Parathyroid adenoma (tissue), 2 donors: ENCODE measurements at regions not wholly inside any gene's neighbourhood (a gene's known extent, or its start where the extent isn't known, plus 50 kb on each side); places are given as distances from the start of the nearest gene placed in this dataset.

Experiments
- H2AFZ ChIP-seq: fragments of 300-600 bp; sonication (generic); one replicate; pipeline ENCODE4 v1.7.0; 2017; ENCODE audit warnings: antibody characterized with exemption, mild to moderate bottlenecking
- H3K27ac ChIP-seq: fragments of 300-600 bp; sonication (generic); one replicate; pipeline ENCODE4 v1.7.0; 2017
- H3K27me3 ChIP-seq: fragments of 300-600 bp; sonication (generic); one replicate; pipeline ENCODE4 v1.7.0; 2017; ENCODE audit warnings: low read length; ENCODE audit not compliant: control insufficient read depth, insufficient read depth
- H3K36me3 ChIP-seq: fragments of 300-600 bp; sonication (generic); one replicate; pipeline ENCODE4 v1.7.0; 2017; ENCODE audit warnings: low read length; ENCODE audit not compliant: control insufficient read depth, insufficient read depth
- H3K4me1 ChIP-seq: fragments of 300-600 bp; sonication (generic); one replicate; pipeline ENCODE4 v1.7.0; 2017; ENCODE audit warnings: control low read depth
- H3K4me2 ChIP-seq: fragments of 300-600 bp; sonication (generic); one replicate; pipeline ENCODE4 v1.7.0; 2017; ENCODE audit warnings: low read length
- H3K4me3 ChIP-seq: fragments of 300-600 bp; sonication (generic); one replicate; pipeline ENCODE4 v1.7.0; 2017; ENCODE audit warnings: low read depth, low read length
- H3K79me2 ChIP-seq: fragments of 300-600 bp; sonication (generic); one replicate; pipeline ENCODE4 v1.7.0; 2017; ENCODE audit warnings: control low read depth
- H3K9ac ChIP-seq: fragments of 300-600 bp; sonication (generic); one replicate; pipeline ENCODE4 v1.7.0; 2017; ENCODE audit warnings: mild to moderate bottlenecking
- H3K9me3 ChIP-seq: fragments of 300-600 bp; sonication (generic); one replicate; pipeline ENCODE4 v1.7.0; 2017; ENCODE audit warnings: low read length; ENCODE audit not compliant: control insufficient read depth
- TF ChIP-seq, protein P1 (sequence below): fragments of 300-600 bp; sonication (generic); IDR thresholded peaks from one replicate; pipeline ENCODE4 v1.7.0; 2017; ENCODE audit warnings: antibody characterized with exemption, mild to moderate bottlenecking
- donor health status: primary hyperparathyroidism.

DNA sequence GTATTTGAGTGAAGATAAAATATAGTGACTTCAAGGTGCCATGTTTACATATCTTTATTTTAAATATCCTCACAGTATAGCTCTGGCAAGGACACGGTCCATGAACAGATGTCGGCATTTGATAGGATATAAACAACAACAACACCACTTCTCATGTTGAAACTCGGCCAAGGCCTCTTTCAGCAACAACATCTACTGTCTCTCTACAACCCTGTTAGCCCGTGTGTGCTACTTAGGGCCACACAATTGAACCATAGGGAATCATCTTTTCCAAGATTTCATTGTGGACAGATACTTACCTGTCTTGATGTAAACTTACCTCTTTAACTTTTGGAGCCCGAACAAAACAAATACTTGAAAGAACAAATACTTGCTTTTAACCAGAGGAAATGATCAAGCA, 168.7 kb upstream of the SSTR1 start:
- TF ChIP-seq, protein P1, sequence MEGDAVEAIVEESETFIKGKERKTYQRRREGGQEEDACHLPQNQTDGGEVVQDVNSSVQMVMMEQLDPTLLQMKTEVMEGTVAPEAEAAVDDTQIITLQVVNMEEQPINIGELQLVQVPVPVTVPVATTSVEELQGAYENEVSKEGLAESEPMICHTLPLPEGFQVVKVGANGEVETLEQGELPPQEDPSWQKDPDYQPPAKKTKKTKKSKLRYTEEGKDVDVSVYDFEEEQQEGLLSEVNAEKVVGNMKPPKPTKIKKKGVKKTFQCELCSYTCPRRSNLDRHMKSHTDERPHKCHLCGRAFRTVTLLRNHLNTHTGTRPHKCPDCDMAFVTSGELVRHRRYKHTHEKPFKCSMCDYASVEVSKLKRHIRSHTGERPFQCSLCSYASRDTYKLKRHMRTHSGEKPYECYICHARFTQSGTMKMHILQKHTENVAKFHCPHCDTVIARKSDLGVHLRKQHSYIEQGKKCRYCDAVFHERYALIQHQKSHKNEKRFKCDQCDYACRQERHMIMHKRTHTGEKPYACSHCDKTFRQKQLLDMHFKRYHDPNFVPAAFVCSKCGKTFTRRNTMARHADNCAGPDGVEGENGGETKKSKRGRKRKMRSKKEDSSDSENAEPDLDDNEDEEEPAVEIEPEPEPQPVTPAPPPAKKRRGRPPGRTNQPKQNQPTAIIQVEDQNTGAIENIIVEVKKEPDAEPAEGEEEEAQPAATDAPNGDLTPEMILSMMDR: no peak
- Histone ChIP-seq H3K9ac (no peak overlapping the region), H3K4me1 (no peaks in the 10 kb centered on the region), H3K79me2 (no peaks in the 10 kb centered on the region), H3K36me3 (no peaks in the 10 kb centered on the region), H3K9me3 (no peaks in the 10 kb centered on the region), H3K4me2 (no peak overlapping the region), H3K27ac (no peak overlapping the region), H2AFZ (no peak overlapping the region), H3K27me3 (no peaks in the 10 kb centered on the region), H3K4me3 (no peak overlapping the region)

- Histone ChIP-seq H3K36me3 (no peaks in the 10 kb centered on the region), H3K9me3 (no peaks in the 10 kb centered on the region), H2AFZ (no peak overlapping the region), H3K79me2 (no peaks in the 10 kb centered on the region), H3K27me3 (no peaks in the 10 kb centered on the region), H3K4me1 (no peaks in the 10 kb centered on the region), H3K4me2 (no peak overlapping the region), H3K4me3 (no peak overlapping the region), H3K9ac (no peak overlapping the region), H3K27ac (no peak overlapping the region)
- TF ChIP-seq, protein P1: no peak
Measured at GRCh38 chr14:38039496-38039895, 168.2 kb upstream of the SSTR1 start.

DNA sequence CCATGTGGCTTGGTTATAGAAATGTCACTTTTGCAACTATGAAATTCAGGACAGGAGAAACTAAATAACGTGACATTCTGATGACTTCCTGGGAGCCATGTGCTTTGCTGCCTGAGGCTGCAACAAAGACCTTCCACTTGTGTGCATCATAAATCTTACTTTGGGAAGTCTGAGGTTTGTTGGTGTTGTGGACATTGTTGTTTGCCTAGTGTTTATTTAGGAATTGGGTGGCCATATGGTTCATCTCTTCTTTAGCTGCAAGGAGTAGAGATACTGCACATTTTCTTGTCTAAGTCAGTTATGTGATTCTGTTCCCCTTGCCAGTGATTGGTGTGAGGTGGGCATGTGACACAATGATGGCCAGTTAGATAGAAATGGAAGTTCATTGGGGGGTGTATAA, 167.3 kb upstream of the SSTR1 start:
- Histone ChIP-seq H3K27me3 (no peaks in the 10 kb centered on the region), H3K4me2 (no peak overlapping the region), H2AFZ (no peak overlapping the region), H3K27ac (no peak overlapping the region), H3K36me3 (no peaks in the 10 kb centered on the region), H3K4me1 (no peaks in the 10 kb centered on the region), H3K9me3 (no peaks in the 10 kb centered on the region), H3K9ac (no peak overlapping the region), H3K79me2 (no peaks in the 10 kb centered on the region), H3K4me3 (no peak overlapping the region)
- TF ChIP-seq, protein P1: no peak

DNA sequence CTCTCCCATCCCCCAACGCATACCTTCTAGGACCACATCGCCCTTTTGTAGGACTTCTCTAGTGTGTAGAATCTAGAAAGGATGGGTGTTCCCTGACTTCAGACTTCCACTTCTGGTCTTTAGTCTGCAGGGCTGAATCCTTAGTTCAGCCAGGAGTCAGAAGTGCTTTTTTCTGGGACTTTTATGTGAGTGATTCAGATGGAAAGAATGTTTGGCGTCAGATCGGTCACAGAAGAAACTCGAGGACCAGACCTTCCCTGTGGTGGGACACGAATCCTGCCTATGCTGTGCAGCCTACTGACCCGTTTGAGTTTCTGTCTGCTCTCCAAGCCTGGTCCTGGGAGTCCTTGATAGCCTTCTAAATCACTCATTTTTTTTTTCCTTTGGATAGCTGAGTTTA, 165.4 kb upstream of the SSTR1 start:
- TF ChIP-seq, protein P1: no peak
- Histone ChIP-seq H3K4me3 (no peak overlapping the region), H3K79me2 (no peaks in the 10 kb centered on the region), H3K9me3 (no peaks in the 10 kb centered on the region), H3K27ac (no peak overlapping the region), H3K4me1 (no peaks in the 10 kb centered on the region), H2AFZ (no peak overlapping the region), H3K4me2 (no peak overlapping the region), H3K27me3 (no peaks in the 10 kb centered on the region), H3K9ac (no peak overlapping the region), H3K36me3 (no peaks in the 10 kb centered on the region)

DNA sequence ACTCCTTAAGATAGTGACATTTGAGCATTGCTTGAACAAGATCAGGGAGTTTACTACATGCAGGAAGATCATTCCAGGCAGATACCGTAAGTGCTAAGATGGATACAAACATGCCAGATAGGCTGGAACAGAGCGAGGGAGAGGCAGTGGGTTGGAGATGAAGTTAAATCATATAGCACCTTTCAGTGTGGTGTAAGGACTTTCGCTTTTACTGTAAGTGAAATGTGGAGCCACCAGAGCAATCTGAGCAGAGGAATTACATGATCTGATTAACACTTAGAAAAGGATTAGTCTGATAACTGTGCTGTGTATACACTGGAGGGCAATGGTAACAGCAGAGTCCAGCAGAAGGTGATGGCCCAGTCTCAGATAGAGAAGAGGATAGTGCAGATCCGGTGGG, 163.0 kb upstream of the SSTR1 start:
- Histone ChIP-seq H3K9ac (no peak overlapping the region), H3K4me3 (no peak overlapping the region), H3K27ac (no peak overlapping the region), H3K4me2 (no peak overlapping the region), H3K79me2 (no peaks in the 10 kb centered on the region), H3K27me3 (no peaks in the 10 kb centered on the region), H2AFZ (no peak overlapping the region), H3K4me1 (no peaks in the 10 kb centered on the region), H3K9me3 (no peaks in the 10 kb centered on the region), H3K36me3 (no peaks in the 10 kb centered on the region)
- TF ChIP-seq, protein P1: no peak
